ENCODE measurements at regions not wholly inside any gene's neighbourhood (a gene's known extent, or its start where the extent isn't known, plus 50 kb on each side); places are given as distances from the start of the nearest gene placed in this dataset.

DNA sequence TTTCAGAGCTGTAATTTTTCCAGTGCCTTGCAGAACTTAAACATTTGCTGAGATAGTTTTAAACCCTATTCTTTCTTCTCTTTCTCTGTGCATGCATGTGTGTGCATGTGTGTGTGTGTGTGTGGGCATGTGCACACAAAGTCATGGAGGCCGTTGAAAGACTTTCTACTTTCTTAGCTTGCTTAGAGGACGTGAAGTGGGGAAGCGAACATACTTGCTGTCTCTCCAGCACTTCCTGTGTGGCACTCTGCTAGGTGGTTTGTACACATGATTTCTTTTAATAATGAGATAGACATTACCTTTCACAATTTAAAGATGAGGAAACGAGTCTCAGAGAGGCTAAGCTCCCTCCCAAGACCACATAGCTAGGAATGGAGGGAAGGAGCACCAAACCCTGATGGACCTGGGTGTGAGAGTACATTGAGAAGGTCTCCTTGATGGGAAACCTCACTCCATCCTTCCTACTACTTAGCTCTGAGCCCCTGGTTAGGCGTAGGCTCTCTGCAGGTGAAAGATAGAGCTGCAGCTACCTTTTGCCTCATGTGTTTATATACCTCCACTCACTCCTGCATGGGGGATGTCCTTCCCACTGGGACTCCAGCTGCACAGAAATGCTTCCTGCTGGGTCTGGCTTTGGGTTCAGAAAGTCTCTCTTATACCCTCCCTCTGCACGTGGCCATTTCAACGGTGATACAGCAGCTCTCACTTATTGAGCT is 101.9 kb upstream of the USP24 start:
- no peak for DNase-seq (ENCODE audit: insufficient read length)
- no peak for FAIRE-seq
- TF ChIP-seq POLR2A (IDR thresholded peaks at IDR 0.05; ENCODE audit: low read depth, low read length), result no peak
- TF ChIP-seq POLR2AphosphoS5 (IDR thresholded peaks at IDR 0.05; ENCODE audit: low read depth, low read length), result no peak
- TF ChIP-seq TAF1 (IDR thresholded peaks at IDR 0.05; ENCODE audit: borderline replicate concordance, low read depth, low read length), result no peak

DNA sequence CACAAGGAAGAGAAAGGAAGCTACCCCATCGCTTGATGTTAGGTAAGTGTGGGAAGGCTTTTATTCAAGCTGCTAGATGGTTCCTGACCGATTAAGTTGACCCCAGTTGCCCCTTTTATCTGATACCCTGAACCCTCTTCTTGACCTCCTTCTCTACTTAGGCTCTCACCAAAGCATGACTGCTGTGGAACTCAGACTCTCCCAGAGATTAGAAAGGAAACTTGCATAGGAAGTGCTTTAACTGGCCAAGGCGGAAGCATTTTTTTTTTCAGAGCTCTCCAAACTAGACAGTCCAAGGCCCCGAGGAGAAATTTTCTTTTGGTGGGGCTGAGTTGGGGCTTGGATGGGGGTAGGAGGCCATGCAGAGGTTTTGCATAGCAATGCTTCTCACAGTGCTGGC is 101.3 kb upstream of the USP24 start:
- TF ChIP-seq TAF1 (IDR thresholded peaks at IDR 0.05; ENCODE audit: borderline replicate concordance, low read depth, low read length) (no peak), POLR2AphosphoS5 (IDR thresholded peaks at IDR 0.05; ENCODE audit: low read depth, low read length) (no peak), POLR2A (IDR thresholded peaks at IDR 0.05; ENCODE audit: low read depth, low read length) (no peak)
- FAIRE-seq (no peak), DNase-seq (ENCODE audit: insufficient read length) (no peak)

- no peak for TF ChIP-seq POLR2A (IDR thresholded peaks at IDR 0.05; ENCODE audit: low read depth, low read length)
- TF ChIP-seq POLR2AphosphoS5 (IDR thresholded peaks at IDR 0.05; ENCODE audit: low read depth, low read length), result no peak
- no peak for TF ChIP-seq TAF1 (IDR thresholded peaks at IDR 0.05; ENCODE audit: borderline replicate concordance, low read depth, low read length)
- FAIRE-seq, result no peak
- no peak for DNase-seq (ENCODE audit: insufficient read length)
Observed at GRCh38 chr1:55315552-55315951, 100.4 kb upstream of the USP24 start.

- FAIRE-seq (no peak), DNase-seq (ENCODE audit: insufficient read length) (no peak)
- TF ChIP-seq TAF1 (IDR thresholded peaks at IDR 0.05; ENCODE audit: borderline replicate concordance, low read depth, low read length) (no peak), POLR2A (IDR thresholded peaks at IDR 0.05; ENCODE audit: low read depth, low read length) (no peak), POLR2AphosphoS5 (IDR thresholded peaks at IDR 0.05; ENCODE audit: low read depth, low read length) (no peak)
Observed at GRCh38 chr1:55314740-55315139, 99.6 kb upstream of the USP24 start.

- FAIRE-seq, result no peak
- no peak for TF ChIP-seq POLR2AphosphoS5 (IDR thresholded peaks at IDR 0.05; ENCODE audit: low read depth, low read length)
- no peak for DNase-seq (ENCODE audit: insufficient read length)
Observed at GRCh38 chr1:55313903-55314302, 98.7 kb upstream of the USP24 start.

- FAIRE-seq, result no peak
- DNase-seq (ENCODE audit: insufficient read length), result no peak
Observed at GRCh38 chr1:55311979-55312378, 96.8 kb upstream of the USP24 start.

DNA sequence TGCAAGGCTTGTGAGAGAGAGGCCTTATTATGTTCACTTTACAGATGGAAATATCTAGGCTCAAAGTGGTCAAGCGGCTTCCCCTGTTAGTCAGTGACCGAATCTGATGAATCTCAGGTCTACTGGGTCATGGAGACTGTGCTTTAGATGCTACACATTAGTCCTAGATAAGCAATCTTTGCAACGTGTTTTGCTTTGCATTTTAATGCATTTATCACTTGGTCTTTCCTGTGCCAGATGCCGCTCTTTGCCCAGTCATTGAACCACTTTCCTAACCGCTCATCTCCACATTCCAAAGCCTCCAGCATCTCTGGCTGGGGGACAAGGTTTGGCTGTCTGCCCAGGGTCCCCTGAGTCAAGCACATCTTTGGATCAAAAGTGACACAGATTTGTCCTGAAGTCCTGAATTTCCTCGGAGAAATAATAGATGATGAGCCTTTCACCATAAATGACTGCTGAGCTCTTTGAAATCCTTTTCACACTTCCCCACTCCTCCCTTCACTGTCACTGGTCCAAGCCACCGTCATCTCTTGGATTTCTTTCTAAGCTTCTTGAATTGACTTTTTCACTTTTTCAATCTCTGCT is 96.0 kb upstream of the USP24 start:
- DNase-seq (ENCODE audit: insufficient read length), result no peak
- FAIRE-seq, result no peak
- TF ChIP-seq TAF1 (IDR thresholded peaks at IDR 0.05; ENCODE audit: borderline replicate concordance, low read depth, low read length), result no peak
- no peak for TF ChIP-seq POLR2AphosphoS5 (IDR thresholded peaks at IDR 0.05; ENCODE audit: low read depth, low read length)
- TF ChIP-seq POLR2A (IDR thresholded peaks at IDR 0.05; ENCODE audit: low read depth, low read length), result no peak

More at GRCh38 chr1:55311979-55312378, 96.8 kb upstream of the USP24 start:
- TF ChIP-seq POLR2A (IDR thresholded peaks at IDR 0.05; ENCODE audit: low read depth, low read length) (no peak), POLR2AphosphoS5 (IDR thresholded peaks at IDR 0.05; ENCODE audit: low read depth, low read length) (no peak), TAF1 (IDR thresholded peaks at IDR 0.05; ENCODE audit: borderline replicate concordance, low read depth, low read length) (no peak)

GRCh38 chr1:55310505-55310971 is 95.4 kb upstream of the USP24 start:
- no peak for TF ChIP-seq TAF1 (IDR thresholded peaks at IDR 0.05; ENCODE audit: borderline replicate concordance, low read depth, low read length)
- no peak for TF ChIP-seq POLR2AphosphoS5 (IDR thresholded peaks at IDR 0.05; ENCODE audit: low read depth, low read length)
- no peak for TF ChIP-seq POLR2A (IDR thresholded peaks at IDR 0.05; ENCODE audit: low read depth, low read length)
- DNase-seq (ENCODE audit: insufficient read length), result no peak
- FAIRE-seq, result no peak

GRCh38 chr1:55309786-55310504 is 94.8 kb upstream of the USP24 start:
- FAIRE-seq, result no peak
- TF ChIP-seq POLR2A (IDR thresholded peaks at IDR 0.05; ENCODE audit: low read depth, low read length) (no peak), POLR2AphosphoS5 (IDR thresholded peaks at IDR 0.05; ENCODE audit: low read depth, low read length) (no peak), TAF1 (IDR thresholded peaks at IDR 0.05; ENCODE audit: borderline replicate concordance, low read depth, low read length) (no peak)
- no peak for DNase-seq (ENCODE audit: insufficient read length)

- TF ChIP-seq TAF1 (IDR thresholded peaks at IDR 0.05; ENCODE audit: borderline replicate concordance, low read depth, low read length), result no peak
- TF ChIP-seq POLR2A (IDR thresholded peaks at IDR 0.05; ENCODE audit: low read depth, low read length), result no peak
- TF ChIP-seq POLR2AphosphoS5 (IDR thresholded peaks at IDR 0.05; ENCODE audit: low read depth, low read length), result no peak
- DNase-seq (ENCODE audit: insufficient read length) (no peak), FAIRE-seq (no peak)
Observed at GRCh38 chr1:55309053-55309452, 93.9 kb upstream of the USP24 start.

DNA sequence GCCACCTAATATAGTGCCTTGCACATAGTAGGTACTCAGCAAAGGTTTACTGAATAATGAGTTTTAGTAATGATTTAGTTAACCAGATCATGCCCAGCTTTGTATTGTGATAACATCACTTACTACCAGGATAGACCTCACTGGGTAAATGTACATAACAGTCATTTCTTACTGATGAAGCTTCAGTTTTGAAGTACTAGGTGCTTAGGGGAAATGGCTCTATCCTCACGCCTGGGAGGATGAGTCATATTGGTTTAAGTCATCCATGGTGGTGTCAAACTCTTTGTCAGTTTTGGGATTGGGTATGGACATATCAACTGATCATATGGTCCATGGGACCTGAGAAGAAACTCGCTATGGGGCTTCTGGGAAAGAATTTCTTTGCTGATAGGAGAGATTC is 90.6 kb upstream of the USP24 start:
- no peak for TF ChIP-seq POLR2A (IDR thresholded peaks at IDR 0.05; ENCODE audit: low read depth, low read length)
- TF ChIP-seq TAF1 (IDR thresholded peaks at IDR 0.05; ENCODE audit: borderline replicate concordance, low read depth, low read length), result no peak
- no peak for TF ChIP-seq POLR2AphosphoS5 (IDR thresholded peaks at IDR 0.05; ENCODE audit: low read depth, low read length)
- FAIRE-seq (no peak), DNase-seq (ENCODE audit: insufficient read length) (no peak)
